Panc1 (cell line): ENCODE measurements at regions not wholly inside any gene's neighbourhood (a gene's known extent, or its start where the extent isn't known, plus 50 kb on each side); places are given as distances from the start of the nearest gene placed in this dataset.

Experiments
- ATAC-seq: fragments of 200-7000 bp; cut with Tn5 transposase; 2 replicates; pipeline ENCODE4 v1.9.1; 2020; ENCODE audit warnings: mild to moderate bottlenecking, moderate library complexity
- BruUV-seq: library from RNA; stranded (reverse); fragments of 400-500 nt; replicated peaks from 2 replicates; lab custom pipeline; 2021; lab: Mats Ljungman, UMichigan
- CTCF ChIA-PET: fragments of 300-600 bp; sonication (Branson Sonifier 250); formaldehyde crosslinking; loops from one replicate; lab custom pipeline; 2022; ENCODE audit warnings: antibody characterized with exemption; lab: Charles Lee
- POLR2A ChIA-PET: fragments of 300-600 bp; sonication (Branson Sonifier 250); formaldehyde crosslinking; loops from one replicate; lab custom pipeline; 2022; ENCODE audit warnings: antibody characterized with exemption; lab: Charles Lee
- DNase-seq: peaks from one replicate; pipeline ENCODE4 v3.0.0-alpha.2; 2010; ENCODE audit warnings: low read depth, low spot score
- H3K27ac ChIP-seq: 2 replicates; pipeline ENCODE4 v1.5.1; 2011; ENCODE audit warnings: mild to moderate bottlenecking, low read length, inconsistent platforms
- H3K27me3 ChIP-seq: fragments of 200-500 bp; sonication (Bioruptor generic); 2 replicates; pipeline ENCODE4 v1.6.0; 2014; ENCODE audit warnings: low read length, inconsistent platforms; ENCODE audit not compliant: control insufficient read depth, insufficient read depth
- H3K36me3 ChIP-seq: fragments of 200-500 bp; sonication (Bioruptor generic); 2 replicates; pipeline ENCODE4 v1.5.1; 2014; ENCODE audit warnings: inconsistent platforms, mild to moderate bottlenecking, low read length, moderate library complexity; ENCODE audit not compliant: control insufficient read depth, insufficient read depth
- H3K4me1 ChIP-seq: 2 replicates; pipeline ENCODE4 v1.5.1; 2011; ENCODE audit warnings: inconsistent platforms, mild to moderate bottlenecking, low read length, moderate library complexity; ENCODE audit not compliant: control insufficient read depth, insufficient read depth
- H3K4me3 ChIP-seq, 2 experiments: 2 replicates each; pipeline ENCODE4 v1.5.1; 2011 to 2012; ENCODE audit warnings: low read depth in 2 of 2, low read length in 2 of 2, mild to moderate bottlenecking in 2 of 2, inconsistent platforms in 1 of 2, moderate library complexity in 1 of 2
- H3K9me3 ChIP-seq: fragments of 200-500 bp; sonication (Bioruptor generic); 2 replicates; pipeline ENCODE4 v1.5.1; 2014; ENCODE audit warnings: low read depth, mild to moderate bottlenecking, inconsistent platforms, low read length, moderate library complexity; ENCODE audit not compliant: control insufficient read depth, insufficient read depth
- CTCF ChIP-seq: fragments of 450-650 bp; IDR thresholded peaks from 2 replicates; pipeline ENCODE4 v1.5.1; 2017; ENCODE audit warnings: mild to moderate bottlenecking
- POLR2AphosphoS5 ChIP-seq: IDR thresholded peaks from 2 replicates; pipeline ENCODE4 v1.6.1; 2012; ENCODE audit warnings: mild to moderate bottlenecking, low read depth, low read length, moderate library complexity
- REST ChIP-seq, 2 experiments: IDR thresholded peaks; 2 replicates each; pipeline ENCODE4 v1.6.1; 2011 to 2012; ENCODE audit warnings: low read depth in 2 of 2, control low read depth in 1 of 2, low read length in 1 of 2, mild to moderate bottlenecking in 1 of 2, moderate library complexity in 1 of 2; ENCODE audit not compliant: insufficient read depth in 1 of 2
- SIN3A ChIP-seq: IDR thresholded peaks from 2 replicates; pipeline ENCODE4 v1.6.1; 2012; ENCODE audit warnings: low read depth, mild to moderate bottlenecking, low read length, moderate library complexity, borderline replicate concordance; ENCODE audit not compliant: insufficient read depth
- TCF7L2 ChIP-seq: IDR thresholded peaks from 2 replicates; pipeline ENCODE4 v1.6.1; 2011; ENCODE audit warnings: mild to moderate bottlenecking, low read depth, low read length, inconsistent platforms
- in situ Hi-C: cut with HindIII; loops from 2 replicates; pipeline ENCODE4 v1.10.0; 2016; ENCODE audit warnings: low sequenced_read_pairs, low pct_unique_long_range_greater_than_20kb
- intact Hi-C: fragments of 100-400 bp; cut with micrococcal nuclease; formaldehyde crosslinking; loops from one replicate; pipeline ENCODE4 v1.10.0; 2022; ENCODE audit not compliant: unreplicated experiment

GRCh38 chr5:30337084-30337573, 856.4 kb upstream of the CDH6 start:
- BruUV-seq, result no TSS peak
- Histone ChIP-seq H3K36me3 (no peaks in the 10 kb centered on the region), H3K4me1 (no peaks in the 10 kb centered on the region), H3K27ac (no peak overlapping the region), H3K4me3 (no peak overlapping the region), H3K9me3 (no peaks in the 10 kb centered on the region), H3K27me3 (no peaks in the 10 kb centered on the region)
- POLR2A ChIA-PET, result no interaction called here
- DNase-seq (no peak), ATAC-seq (no peak)
- in situ Hi-C loops (no loop called here), intact Hi-C loops (no loop called here)
- no peak for TF ChIP-seq REST (IDR thresholded peaks at IDR 0.05; ENCODE audit: insufficient read depth in 1 of 2, low read depth in 2 of 2, low read length in 1 of 2)
- TF ChIP-seq SIN3A, result no peak
- no peak for TF ChIP-seq CTCF
- no peak for TF ChIP-seq TCF7L2
- CTCF ChIA-PET, result no interaction called here

GRCh38 chr5:30331534-30331933, 862.0 kb upstream of the CDH6 start:
- ChIA-PET POLR2A (no interaction called here), CTCF (no interaction called here)
- Histone ChIP-seq H3K4me3 (no peak overlapping the region), H3K36me3 (no peaks in the 10 kb centered on the region), H3K9me3 (no peaks in the 10 kb centered on the region), H3K4me1 (no peaks in the 10 kb centered on the region), H3K27ac (no peak overlapping the region), H3K27me3 (no peaks in the 10 kb centered on the region)
- no peak for TF ChIP-seq CTCF
- no peak for TF ChIP-seq POLR2AphosphoS5
- no peak for TF ChIP-seq TCF7L2
- no peak for TF ChIP-seq SIN3A
- TF ChIP-seq REST (IDR thresholded peaks at IDR 0.05; ENCODE audit: insufficient read depth in 1 of 2, low read depth in 2 of 2, low read length in 1 of 2), result no peak
- DNase-seq, result no peak
- BruUV-seq, result no TSS peak
- ATAC-seq, result no peak
- in situ Hi-C loops, result no loop called here
- intact Hi-C loops, result no loop called here
